PC-9 (cell line): ENCODE measurements at regions not wholly inside any gene's neighbourhood (a gene's known extent, or its start where the extent isn't known, plus 50 kb on each side); places are given as distances from the start of the nearest gene placed in this dataset.

ENCODE experiments used
- BruUV-seq: library from RNA; stranded (reverse); fragments of 400-500 nt; replicated peaks from 2 replicates; lab custom pipeline; 2021; lab: Mats Ljungman, UMichigan
- CTCF ChIA-PET: fragments of 300-600 bp; sonication (Branson Sonifier 250); formaldehyde crosslinking; loops from one replicate; lab custom pipeline; 2022; ENCODE audit warnings: antibody characterized with exemption; lab: Charles Lee
- POLR2A ChIA-PET: fragments of 300-600 bp; sonication (Branson Sonifier 250); formaldehyde crosslinking; loops from one replicate; lab custom pipeline; 2022; ENCODE audit warnings: antibody characterized with exemption; ENCODE audit not compliant: unreplicated experiment; lab: Charles Lee
- DNase-seq, 2 experiments: peaks; one replicate each; pipeline versions ENCODE4 v3.0.0 to v3.0.0-alpha.2; 2015 to 2022; ENCODE audit warnings: mixed read lengths in 1 of 2
- H2AFZ ChIP-seq: fragments of 200-600 bp; sonication (generic); 2 replicates; pipeline ENCODE4 v1.8.1; 2017; ENCODE audit warnings: antibody characterized with exemption
- H3F3A ChIP-seq: fragments of 200-600 bp; sonication (generic); 2 replicates; pipeline ENCODE4 v1.8.1; 2017; ENCODE audit warnings: antibody characterized with exemption, mild to moderate bottlenecking, low read depth; ENCODE audit not compliant: insufficient read depth
- H3K27ac ChIP-seq: fragments of 200-600 bp; sonication (generic); 2 replicates; pipeline ENCODE4 v1.6.1; 2016; ENCODE audit warnings: mixed run types
- H3K27me3 ChIP-seq: fragments of 200-600 bp; sonication (generic); 2 replicates; pipeline ENCODE4 v1.6.1; 2016; ENCODE audit warnings: low read depth, mixed run types; ENCODE audit not compliant: insufficient read depth
- H3K36me3 ChIP-seq: fragments of 200-600 bp; sonication (generic); 2 replicates; pipeline ENCODE4 v1.6.1; 2016; ENCODE audit warnings: low read depth, mixed run types
- H3K4me1 ChIP-seq: fragments of 200-600 bp; sonication (generic); replicated peaks from 2 replicates; pipeline ENCODE4 v1.6.1; 2016; ENCODE audit warnings: mixed run types; ENCODE audit not compliant: insufficient read depth
- H3K4me2 ChIP-seq: fragments of 200-600 bp; sonication (generic); 2 replicates; pipeline ENCODE4 v1.6.1; 2017; ENCODE audit warnings: mixed run types
- H3K4me3 ChIP-seq: fragments of 200-600 bp; sonication (generic); 2 replicates; pipeline ENCODE4 v1.6.1; 2016; ENCODE audit warnings: mixed run types
- H3K79me2 ChIP-seq: fragments of 200-600 bp; sonication (generic); 2 replicates; pipeline ENCODE4 v1.6.1; 2017; ENCODE audit warnings: low read depth, mixed run types
- H3K9me2 ChIP-seq: fragments of 200-600 bp; sonication (generic); 2 replicates; pipeline ENCODE4 v1.8.1; 2017; ENCODE audit warnings: mild to moderate bottlenecking; ENCODE audit not compliant: insufficient read depth
- H3K9me3 ChIP-seq: fragments of 200-600 bp; sonication (generic); 2 replicates; pipeline ENCODE4 v1.8.1; 2016; ENCODE audit warnings: low read depth; ENCODE audit not compliant: insufficient read depth
- H4K20me1 ChIP-seq: fragments of 200-600 bp; sonication (generic); 2 replicates; pipeline ENCODE4 v1.8.1; 2017; ENCODE audit not compliant: insufficient read depth
- CTCF ChIP-seq: fragments of 200-600 bp; sonication (generic); conservative IDR thresholded peaks from 2 replicates; pipeline ENCODE4 v1.6.1; 2017; ENCODE audit warnings: mixed run types, antibody characterized with exemption, mild to moderate bottlenecking, moderate library complexity
- EZH2 ChIP-seq: fragments of 200-600 bp; sonication (generic); IDR thresholded peaks from 2 replicates; pipeline ENCODE4 v1.8.0; 2017; ENCODE audit warnings: antibody characterized with exemption, low read depth
- intact Hi-C: fragments of 100-400 bp; cut with micrococcal nuclease; formaldehyde crosslinking; loops from one replicate; pipeline ENCODE4 v1.10.0; 2022; ENCODE audit not compliant: unreplicated experiment

- BruUV-seq: no TSS peak
Measured at GRCh38 chr4:1459722-1460511, 53.7 kb upstream of the NKX1-1 start.

GRCh38 chr4:1459081-1459721, 53.0 kb upstream of the NKX1-1 start:
- no peak for DNase-seq
- Histone ChIP-seq H4K20me1 (no peaks in the 10 kb centered on the region), H3K27ac (no peak overlapping the region), H2AFZ (no peak overlapping the region), H3K9me3 (no peaks in the 10 kb centered on the region), H3K9me2 (no peaks in the 10 kb centered on the region), H3K79me2 (no peaks in the 10 kb centered on the region), H3F3A (no peaks in the 10 kb centered on the region), H3K27me3 (peaks cover 82% of the 10 kb centered on the region), H3K36me3 (no peaks in the 10 kb centered on the region), H3K4me2 (no peak overlapping the region), H3K4me1 (no peaks in the 10 kb centered on the region), H3K4me3 (no peak overlapping the region)
- POLR2A ChIA-PET: no interaction called here
- intact Hi-C loops: no loop called here
- TF ChIP-seq CTCF (no peak), EZH2 (no peak)
- CTCF ChIA-PET: no interaction called here
- no TSS peak for BruUV-seq

More at GRCh38 chr4:1459722-1460511, 53.7 kb upstream of the NKX1-1 start:
- no peaks in the 10 kb centered on the region for H3K79me2 ChIP-seq
- H3K36me3 ChIP-seq: no peaks in the 10 kb centered on the region
- H3K4me3 ChIP-seq: no peak overlapping the region
- intact Hi-C loops: no loop called here
- no peak for TF ChIP-seq EZH2
- TF ChIP-seq CTCF: no peak
- CTCF ChIA-PET: no interaction called here
- no peaks in the 10 kb centered on the region for H3K4me1 ChIP-seq
- no peaks in the 10 kb centered on the region for H3F3A ChIP-seq
- H3K9me3 ChIP-seq: no peaks in the 10 kb centered on the region
- H2AFZ ChIP-seq: no peak overlapping the region
- POLR2A ChIA-PET: no interaction called here
- no peaks in the 10 kb centered on the region for H3K9me2 ChIP-seq
- no peaks in the 10 kb centered on the region for H4K20me1 ChIP-seq
- DNase-seq: no peak
- H3K4me2 ChIP-seq: no peak overlapping the region
- H3K27ac ChIP-seq: no peak overlapping the region
- peaks cover 90% of the 10 kb centered on the region for H3K27me3 ChIP-seq

GRCh38 chr4:1458581-1458980, 52.3 kb upstream of the NKX1-1 start:
- Histone ChIP-seq H4K20me1 (no peaks in the 10 kb centered on the region), H3K27ac (no peak overlapping the region), H3K4me1 (no peaks in the 10 kb centered on the region), H3K9me2 (no peaks in the 10 kb centered on the region), H3K27me3 (peaks cover 76% of the 10 kb centered on the region), H3K4me2 (no peak overlapping the region), H3K36me3 (no peaks in the 10 kb centered on the region), H3K4me3 (no peak overlapping the region), H3F3A (no peaks in the 10 kb centered on the region), H3K79me2 (no peaks in the 10 kb centered on the region), H2AFZ (no peak overlapping the region), H3K9me3 (no peaks in the 10 kb centered on the region)
- ChIA-PET POLR2A (no interaction called here), CTCF (no interaction called here)
- DNase-seq: no peak
- no peak for TF ChIP-seq CTCF
- no peak for TF ChIP-seq EZH2
- intact Hi-C loops: no loop called here
- BruUV-seq: no TSS peak
